Breast epithelium (tissue), 4 donors: ENCODE measurements at regions not wholly inside any gene's neighbourhood (a gene's known extent, or its start where the extent isn't known, plus 50 kb on each side); places are given as distances from the start of the nearest gene placed in this dataset.

ENCODE experiments used
- DNase-seq, 2 donors: peaks; one replicate each; pipeline ENCODE4 v3.0.0-alpha.2; 2019; ENCODE audit warnings: low spot score in 2 of 2
- H3K27ac ChIP-seq, 2 donors: fragments of 200-600 bp; sonication (generic) in 1 of 2; one replicate each; pipeline ENCODE4 v1.5.1; 2016 to 2019; ENCODE audit warnings: mild to moderate bottlenecking in 1 of 2
- H3K27me3 ChIP-seq, 2 donors: fragments of 200-600 bp; sonication (generic) in 1 of 2; one replicate each; pipeline versions ENCODE4 v1.5.1 to v1.6.0; 2017 to 2019; ENCODE audit warnings: control low read depth in 1 of 2, mild to moderate bottlenecking in 1 of 2
- H3K36me3 ChIP-seq: fragments of 200-600 bp; one replicate; pipeline ENCODE4 v1.5.1; 2019
- H3K4me1 ChIP-seq, 2 donors: fragments of 200-600 bp; sonication (generic); one replicate each; pipeline ENCODE4 v1.5.1; 2016 to 2019; ENCODE audit warnings: control low read depth in 1 of 2
- H3K4me3 ChIP-seq, 3 donors: fragments of 200-600 bp; sonication (generic); 1 replicate in 2 of 3; 2 replicates in 1 of 3; pipeline ENCODE4 v1.5.1; 2016 to 2019; ENCODE audit warnings: mild to moderate bottlenecking in 3 of 3, moderate library complexity in 2 of 3
- H3K9me3 ChIP-seq, 2 donors: fragments of 200-600 bp; sonication (generic) in 1 of 2; one replicate each; pipeline ENCODE4 v1.5.1; 2016 to 2019; ENCODE audit warnings: control low read depth in 1 of 2
- CTCF ChIP-seq, 3 donors: fragments of 450-650 bp; IDR thresholded peaks; one replicate each; pipeline ENCODE4 v1.5.1; 2016 to 2017; ENCODE audit warnings: antibody characterized with exemption in 3 of 3, mild to moderate bottlenecking in 3 of 3, moderate library complexity in 3 of 3
- POLR2A ChIP-seq: fragments of 450-650 bp; IDR thresholded peaks from one replicate; pipeline ENCODE4 v1.6.1; 2016; ENCODE audit warnings: antibody characterized with exemption, mild to moderate bottlenecking, moderate library complexity
- POLR2AphosphoS5 ChIP-seq, 3 donors: sonication (generic); formaldehyde crosslinking; IDR thresholded peaks; one replicate each; pipeline ENCODE4 v1.6.1; 2017; ENCODE audit warnings: antibody characterized with exemption in 3 of 3
- intact Hi-C: fragments of 100-400 bp; cut with DNase I; formaldehyde crosslinking; loops from one replicate; pipeline ENCODE4 v1.15.1; 2023; ENCODE audit warnings: low total_unique reads

- intact Hi-C loops: no loop called here
- no peaks in the 10 kb centered on the region for H3K9me3 ChIP-seq
- TF ChIP-seq CTCF (IDR thresholded peaks at IDR 0.05): no peak
- TF ChIP-seq POLR2AphosphoS5 (IDR thresholded peaks at IDR 0.05): no peak
Observed at GRCh38 chr13:64158908-64159307, 2743.3 kb upstream of the PCDH20 start.

GRCh38 chr13:64154514-64154913 is 2738.9 kb upstream of the PCDH20 start:
- Histone ChIP-seq H3K9me3 (no peaks in the 10 kb centered on the region), H3K36me3 (no peaks in the 10 kb centered on the region), H3K27me3 (no peaks in the 10 kb centered on the region), H3K4me1 (no peaks in the 10 kb centered on the region), H3K27ac (no peak overlapping the region), H3K4me3 (no peak overlapping the region)
- TF ChIP-seq POLR2A (no peak), CTCF (IDR thresholded peaks at IDR 0.05) (no peak), POLR2AphosphoS5 (IDR thresholded peaks at IDR 0.05) (no peak)
- no peak for DNase-seq
- intact Hi-C loops: no loop called here

More at GRCh38 chr13:64158908-64159307, 2743.3 kb upstream of the PCDH20 start:
- no peak for DNase-seq
- no peaks in the 10 kb centered on the region for H3K36me3 ChIP-seq
- no peaks in the 10 kb centered on the region for H3K4me1 ChIP-seq
- H3K27ac ChIP-seq: no peak overlapping the region
- no peaks in the 10 kb centered on the region for H3K27me3 ChIP-seq
- no peak overlapping the region for H3K4me3 ChIP-seq

GRCh38 chr13:64130600-64130999 is 2715.0 kb upstream of the PCDH20 start:
- TF ChIP-seq CTCF (IDR thresholded peaks at IDR 0.05) (no peak), POLR2AphosphoS5 (IDR thresholded peaks at IDR 0.05) (no peak), POLR2A (no peak)
- DNase-seq: no peak
- Histone ChIP-seq H3K9me3 (no peaks in the 10 kb centered on the region), H3K27me3 (no peaks in the 10 kb centered on the region), H3K4me3 (no peak overlapping the region), H3K36me3 (no peaks in the 10 kb centered on the region), H3K27ac (no peak overlapping the region), H3K4me1 (no peaks in the 10 kb centered on the region)
- intact Hi-C loops: no loop called here

- DNase-seq: no peak
- Histone ChIP-seq H3K4me3 (no peak overlapping the region), H3K9me3 (no peaks in the 10 kb centered on the region), H3K27ac (no peak overlapping the region), H3K36me3 (no peaks in the 10 kb centered on the region), H3K27me3 (no peaks in the 10 kb centered on the region), H3K4me1 (no peaks in the 10 kb centered on the region)
- no peak for TF ChIP-seq POLR2A
- no peak for TF ChIP-seq POLR2AphosphoS5 (IDR thresholded peaks at IDR 0.05)
- no peak for TF ChIP-seq CTCF (IDR thresholded peaks at IDR 0.05)
- intact Hi-C loops: no loop called here
Observed at GRCh38 chr13:64130171-64130570, 2714.5 kb upstream of the PCDH20 start.

GRCh38 chr13:64127856-64128255 is 2712.2 kb upstream of the PCDH20 start:
- TF ChIP-seq POLR2A (no peak), POLR2AphosphoS5 (IDR thresholded peaks at IDR 0.05) (no peak), CTCF (IDR thresholded peaks at IDR 0.05) (no peak)
- H3K9me3 ChIP-seq: no peaks in the 10 kb centered on the region
- no peak overlapping the region for H3K27ac ChIP-seq
- H3K4me3 ChIP-seq: no peak overlapping the region
- no peaks in the 10 kb centered on the region for H3K36me3 ChIP-seq
- no peak for DNase-seq
- intact Hi-C loops: no loop called here
- H3K4me1 ChIP-seq: no peaks in the 10 kb centered on the region
- no peaks in the 10 kb centered on the region for H3K27me3 ChIP-seq
